SK-N-DZ (cell line): ENCODE measurements at regions not wholly inside any gene's neighbourhood (a gene's known extent, or its start where the extent isn't known, plus 50 kb on each side); places are given as distances from the start of the nearest gene placed in this dataset.

Experiments used
- DNase-seq: peaks from one replicate; pipeline ENCODE4 v3.0.0-alpha.2; 2015; ENCODE audit warnings: low spot score

GRCh38 chr22:47678636-47679287 lies 916.3 kb downstream of the TBC1D22A start:
- no peak for DNase-seq

GRCh38 chr22:47678048-47678447 lies 915.6 kb downstream of the TBC1D22A start:
- no peak for DNase-seq

GRCh38 chr22:47676685-47677084 lies 914.2 kb downstream of the TBC1D22A start:
- no peak for DNase-seq

- DNase-seq, result no peak
Measured at GRCh38 chr22:47674600-47674999, 912.1 kb downstream of the TBC1D22A start.

- no peak for DNase-seq
Measured at GRCh38 chr22:47673557-47673956, 911.1 kb downstream of the TBC1D22A start.

- DNase-seq, result no peak
Measured at GRCh38 chr22:47672526-47672925, 910.1 kb downstream of the TBC1D22A start.

GRCh38 chr22:47665151-47665550 lies 902.7 kb downstream of the TBC1D22A start:
- no peak for DNase-seq

- no peak for DNase-seq
Measured at GRCh38 chr22:47663615-47664605, 901.5 kb downstream of the TBC1D22A start.

- DNase-seq, result no peak
Measured at GRCh38 chr22:47659467-47660223, 897.2 kb downstream of the TBC1D22A start.

GRCh38 chr22:47658182-47658581 lies 895.7 kb downstream of the TBC1D22A start:
- DNase-seq, result no peak

- no peak for DNase-seq
Measured at GRCh38 chr22:47657224-47657623, 894.8 kb downstream of the TBC1D22A start.

- no peak for DNase-seq
Measured at GRCh38 chr22:47656806-47657205, 894.4 kb downstream of the TBC1D22A start.

GRCh38 chr22:47655930-47656329 lies 893.5 kb downstream of the TBC1D22A start:
- DNase-seq, result no peak

GRCh38 chr22:47654922-47655491 lies 892.6 kb downstream of the TBC1D22A start:
- no peak for DNase-seq

- DNase-seq, result no peak
Measured at GRCh38 chr22:47653921-47654320, 891.5 kb downstream of the TBC1D22A start.

- no peak for DNase-seq
Measured at GRCh38 chr22:47651216-47651987, 889.0 kb downstream of the TBC1D22A start.

- DNase-seq, result no peak
Measured at GRCh38 chr22:47647720-47648119, 885.3 kb downstream of the TBC1D22A start.

- DNase-seq, result no peak
Measured at GRCh38 chr22:47647181-47647580, 884.7 kb downstream of the TBC1D22A start.

- no peak for DNase-seq
Measured at GRCh38 chr22:47645923-47646322, 883.5 kb downstream of the TBC1D22A start.

GRCh38 chr22:47645450-47645914 lies 883.0 kb downstream of the TBC1D22A start:
- DNase-seq, result no peak

GRCh38 chr22:47634347-47634746 lies 871.9 kb downstream of the TBC1D22A start:
- DNase-seq, result no peak
